ENCODE measurements at regions not wholly inside any gene's neighbourhood (a gene's known extent, or its start where the extent isn't known, plus 50 kb on each side); places are given as distances from the start of the nearest gene placed in this dataset.

- DNase-seq, result no peak
Observed at GRCh38 chr6:134517145-134517658, 199.3 kb upstream of the SGK1 start.

GRCh38 chr6:134516582-134516981 lies 198.7 kb upstream of the SGK1 start:
- DNase-seq, result no peak

- DNase-seq, result no peak
Observed at GRCh38 chr6:134515986-134516385, 198.1 kb upstream of the SGK1 start.

- DNase-seq, result no peak
Observed at GRCh38 chr6:134512981-134513391, 195.1 kb upstream of the SGK1 start.

- DNase-seq, result no peak
Observed at GRCh38 chr6:134511984-134512683, 194.2 kb upstream of the SGK1 start.

- no peak for DNase-seq
Observed at GRCh38 chr6:134510920-134511319, 193.0 kb upstream of the SGK1 start.

GRCh38 chr6:134510142-134510541 lies 192.2 kb upstream of the SGK1 start:
- no peak for DNase-seq

GRCh38 chr6:134508862-134509498 lies 191.1 kb upstream of the SGK1 start:
- no peak for DNase-seq

GRCh38 chr6:134506162-134506561 lies 188.2 kb upstream of the SGK1 start:
- DNase-seq, result no peak

- DNase-seq, result no peak
Observed at GRCh38 chr6:134503585-134504281, 185.8 kb upstream of the SGK1 start.

- DNase-seq, result no peak
Observed at GRCh38 chr6:134502614-134503549, 185.0 kb upstream of the SGK1 start.

- DNase-seq, result no peak
Observed at GRCh38 chr6:134495890-134496248, 178.0 kb upstream of the SGK1 start.

- DNase-seq, result no peak
Observed at GRCh38 chr6:134495203-134495889, 177.4 kb upstream of the SGK1 start.

- no peak for DNase-seq
Observed at GRCh38 chr6:134493789-134494188, 175.9 kb upstream of the SGK1 start.

GRCh38 chr6:134491477-134491876 lies 173.6 kb upstream of the SGK1 start:
- no peak for DNase-seq

GRCh38 chr6:134482593-134483270 lies 164.8 kb upstream of the SGK1 start:
- no peak for DNase-seq

- DNase-seq, result no peak
Observed at GRCh38 chr6:134481966-134482365, 164.1 kb upstream of the SGK1 start.

- DNase-seq, result no peak
Observed at GRCh38 chr6:134480593-134480992, 162.7 kb upstream of the SGK1 start.

GRCh38 chr6:134478764-134479399 lies 161.0 kb upstream of the SGK1 start:
- no peak for DNase-seq

GRCh38 chr6:134477991-134478635 lies 160.2 kb upstream of the SGK1 start:
- DNase-seq, result no peak

GRCh38 chr6:134474955-134475354 lies 157.0 kb upstream of the SGK1 start:
- DNase-seq, result no peak

Measured in stimulated activated CD4-positive, alpha-beta T cell treated with anti-CD3 and anti-CD28 coated beads, Interleukin-15, amount 100 ng/mL, for 24 hours (primary cell).